CD14-positive monocyte (primary cell): ENCODE measurements at regions not wholly inside any gene's neighbourhood (a gene's known extent, or its start where the extent isn't known, plus 50 kb on each side); places are given as distances from the start of the nearest gene placed in this dataset.

Source experiments
- DNase-seq, 3 donors: peaks; one replicate each; pipeline ENCODE4 v3.0.0-alpha.2; 2011 to 2022
- H2AFZ ChIP-seq: 2 replicates; pipeline ENCODE4 v1.6.0; 2012; ENCODE audit warnings: mild to moderate bottlenecking, low read depth, low read length, inconsistent platforms; ENCODE audit not compliant: insufficient read depth, poor library complexity, severe bottlenecking
- H3K27ac ChIP-seq, 2 donors: 1 replicate in 1 of 2; 2 replicates in 1 of 2; pipeline ENCODE4 v1.5.1; 2012 to 2013; ENCODE audit warnings: low read length in 2 of 2, control low read depth in 1 of 2, inconsistent platforms in 1 of 2, low read depth in 1 of 2, mild to moderate bottlenecking in 1 of 2
- H3K27me3 ChIP-seq, 2 donors: one replicate each; pipeline versions ENCODE4 v1.6.0 to v1.6.1; 2011 to 2013; ENCODE audit warnings: low read length in 2 of 2; ENCODE audit not compliant: control insufficient read depth in 2 of 2, insufficient read depth in 2 of 2
- H3K36me3 ChIP-seq, 2 donors: replicated peaks in 1 of 2; 1 replicate in 1 of 2; 2 replicates in 1 of 2; pipeline versions ENCODE4 v1.5.1 to v1.6.1; 2012 to 2013; ENCODE audit warnings: low read length in 2 of 2, control low read depth in 1 of 2, inconsistent platforms in 1 of 2, mild to moderate bottlenecking in 1 of 2; ENCODE audit not compliant: insufficient read depth in 2 of 2, control insufficient read depth in 1 of 2
- H3K4me1 ChIP-seq, 2 donors: 1 replicate in 1 of 2; 2 replicates in 1 of 2; pipeline versions ENCODE4 v1.5.1 to v1.6.1; 2012 to 2013; ENCODE audit warnings: low read length in 2 of 2, control low read depth in 1 of 2, inconsistent platforms in 1 of 2, mild to moderate bottlenecking in 1 of 2, moderate library complexity in 1 of 2; ENCODE audit not compliant: insufficient read depth in 2 of 2, control insufficient read depth in 1 of 2
- H3K4me2 ChIP-seq: replicated peaks from 2 replicates; pipeline ENCODE3; 2012; ENCODE audit warnings: low read length, moderate library complexity, mild to moderate bottlenecking; ENCODE audit not compliant: poor library complexity, severe bottlenecking; ENCODE audit errors: extremely low read depth
- H3K4me3 ChIP-seq, 3 experiments: fragments of 200-600 bp in 1 of 3; sonication (generic) in 1 of 3; replicated peaks in 1 of 3; 1 replicate in 2 of 3; 2 replicates in 1 of 3; pipeline ENCODE4 v1.5.1; 2011 to 2013; ENCODE audit warnings: low read length in 3 of 3, mild to moderate bottlenecking in 3 of 3, control low read depth in 2 of 3, low read depth in 2 of 3, inconsistent platforms in 1 of 3, moderate library complexity in 1 of 3
- H3K79me2 ChIP-seq: 2 replicates; pipeline ENCODE4 v1.6.0; 2012; ENCODE audit warnings: mild to moderate bottlenecking, control low read depth, inconsistent platforms, low read length, moderate library complexity; ENCODE audit not compliant: insufficient read depth
- H3K9ac ChIP-seq: 2 replicates; pipeline ENCODE4 v1.6.0; 2017; ENCODE audit warnings: low read length, mild to moderate bottlenecking; ENCODE audit not compliant: insufficient read depth, poor library complexity, severe bottlenecking
- H3K9me3 ChIP-seq, 2 donors: replicated peaks in 1 of 2; 1 replicate in 1 of 2; 2 replicates in 1 of 2; pipeline versions ENCODE4 v1.5.1 to v1.6.1; 2012 to 2013; ENCODE audit warnings: low read length in 2 of 2, control low read depth in 1 of 2; ENCODE audit not compliant: control insufficient read depth in 1 of 2, insufficient read depth in 1 of 2
- H4K20me1 ChIP-seq: 2 replicates; pipeline ENCODE4 v1.6.0; 2012; ENCODE audit warnings: mild to moderate bottlenecking, low read length, control low read depth, moderate library complexity; ENCODE audit not compliant: insufficient read depth
- H3K27ac Mint-ChIP-seq, 7 donors: one replicate each; pipeline ENCODE4 v1.8.0; 2020; ENCODE audit warnings: mild to moderate bottlenecking in 7 of 7, mixed read lengths in 7 of 7, moderate library complexity in 6 of 7, inconsistent platforms in 2 of 7
- H3K27me3 Mint-ChIP-seq, 3 donors: one replicate each; pipeline ENCODE4 v1.8.0; 2021 to 2022; ENCODE audit warnings: low read depth in 3 of 3, mild to moderate bottlenecking in 3 of 3, mixed read lengths in 3 of 3, moderate library complexity in 3 of 3, inconsistent platforms in 1 of 3
- H3K36me3 Mint-ChIP-seq, 2 donors: one replicate each; pipeline ENCODE4 v1.8.0; 2020; ENCODE audit warnings: mixed read lengths in 2 of 2, inconsistent platforms in 1 of 2, mild to moderate bottlenecking in 1 of 2
- H3K4me1 Mint-ChIP-seq: one replicate; pipeline ENCODE4 v1.8.0; 2020; ENCODE audit warnings: mild to moderate bottlenecking, mixed read lengths
- H3K4me3 Mint-ChIP-seq, 2 donors: one replicate each; pipeline ENCODE4 v1.8.0; 2020; ENCODE audit warnings: mild to moderate bottlenecking in 2 of 2, mixed read lengths in 2 of 2, moderate library complexity in 1 of 2
- H3K9me3 Mint-ChIP-seq, 7 donors: one replicate each; pipeline ENCODE4 v1.8.0; 2020 to 2022; ENCODE audit warnings: mixed read lengths in 7 of 7, mild to moderate bottlenecking in 6 of 7, moderate library complexity in 6 of 7, inconsistent platforms in 2 of 7
- WGBS: methylation state at CpG from one replicate; pipeline ENCODE4 v1.1.5; 2013; ENCODE audit warnings: missing lambda C conversion rate; ENCODE audit not compliant: insufficient coverage; 5-methylcytosine and 5-hydroxymethylcytosine counted together
- intact Hi-C, 2 donors: fragments of 100-400 bp; cut with micrococcal nuclease; formaldehyde crosslinking; loops; one replicate each; pipeline versions ENCODE4 v1.15.0 to v1.15.1; 2023
- TF ChIP-seq, protein P1 (sequence below): fragments of 200-600 bp; IDR thresholded peaks from one replicate; pipeline ENCODE4 v1.8.0; 2022; ENCODE audit warnings: antibody characterized with exemption, mild to moderate bottlenecking

DNA sequence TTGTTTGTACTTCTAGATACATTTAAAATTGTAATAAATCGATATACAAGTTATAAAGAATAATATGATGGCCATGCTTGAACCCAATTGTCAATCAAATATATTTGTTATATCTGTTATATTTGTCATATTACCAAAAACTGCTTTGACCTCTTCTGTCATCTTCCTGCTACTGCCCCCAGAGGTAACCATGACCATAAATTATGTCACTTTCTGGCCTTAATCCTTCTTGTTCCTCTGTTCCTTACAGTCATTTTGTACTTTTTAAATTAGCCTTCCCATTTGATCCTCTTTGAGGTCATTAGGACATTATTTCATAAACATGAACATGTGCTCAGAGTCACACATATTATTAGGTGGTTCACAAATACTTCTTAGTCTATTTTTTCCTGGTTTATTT lies 124.7 kb downstream of the HFE start:
- Mint-ChIP-seq H3K4me1 (peaks cover 2% of the 10 kb centered on the region), H3K36me3 (no peaks in the 10 kb centered on the region), H3K4me3 (no peak overlapping the region), H3K27me3 (peaks cover 0 to 4% (median 1%) of the 10 kb centered on the region in 3 donors), H3K9me3 (peaks cover 0 to 3% (median 0%) of the 10 kb centered on the region in 7 donors), H3K27ac (no peak overlapping the region)
- Histone ChIP-seq H2AFZ (no peak overlapping the region), H3K27me3 (peaks cover 0 to 3% of the 10 kb centered on the region in 2 donors), H4K20me1 (no peaks in the 10 kb centered on the region), H3K4me2 (no peak overlapping the region), H3K27ac (no peak overlapping the region), H3K4me3 (no peak overlapping the region), H3K79me2 (no peaks in the 10 kb centered on the region), H3K9ac (no peak overlapping the region), H3K9me3 (no peaks in the 10 kb centered on the region), H3K36me3 (no peaks in the 10 kb centered on the region), H3K4me1 (peaks cover 17% of the 10 kb centered on the region in 2 donors)
- WGBS, result no CpG with 5 or more reads among the region's 1 CpG
- TF ChIP-seq, protein P1, sequence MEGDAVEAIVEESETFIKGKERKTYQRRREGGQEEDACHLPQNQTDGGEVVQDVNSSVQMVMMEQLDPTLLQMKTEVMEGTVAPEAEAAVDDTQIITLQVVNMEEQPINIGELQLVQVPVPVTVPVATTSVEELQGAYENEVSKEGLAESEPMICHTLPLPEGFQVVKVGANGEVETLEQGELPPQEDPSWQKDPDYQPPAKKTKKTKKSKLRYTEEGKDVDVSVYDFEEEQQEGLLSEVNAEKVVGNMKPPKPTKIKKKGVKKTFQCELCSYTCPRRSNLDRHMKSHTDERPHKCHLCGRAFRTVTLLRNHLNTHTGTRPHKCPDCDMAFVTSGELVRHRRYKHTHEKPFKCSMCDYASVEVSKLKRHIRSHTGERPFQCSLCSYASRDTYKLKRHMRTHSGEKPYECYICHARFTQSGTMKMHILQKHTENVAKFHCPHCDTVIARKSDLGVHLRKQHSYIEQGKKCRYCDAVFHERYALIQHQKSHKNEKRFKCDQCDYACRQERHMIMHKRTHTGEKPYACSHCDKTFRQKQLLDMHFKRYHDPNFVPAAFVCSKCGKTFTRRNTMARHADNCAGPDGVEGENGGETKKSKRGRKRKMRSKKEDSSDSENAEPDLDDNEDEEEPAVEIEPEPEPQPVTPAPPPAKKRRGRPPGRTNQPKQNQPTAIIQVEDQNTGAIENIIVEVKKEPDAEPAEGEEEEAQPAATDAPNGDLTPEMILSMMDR, result no peak
- intact Hi-C loops, result no loop called here
- DNase-seq, result no peak

DNA sequence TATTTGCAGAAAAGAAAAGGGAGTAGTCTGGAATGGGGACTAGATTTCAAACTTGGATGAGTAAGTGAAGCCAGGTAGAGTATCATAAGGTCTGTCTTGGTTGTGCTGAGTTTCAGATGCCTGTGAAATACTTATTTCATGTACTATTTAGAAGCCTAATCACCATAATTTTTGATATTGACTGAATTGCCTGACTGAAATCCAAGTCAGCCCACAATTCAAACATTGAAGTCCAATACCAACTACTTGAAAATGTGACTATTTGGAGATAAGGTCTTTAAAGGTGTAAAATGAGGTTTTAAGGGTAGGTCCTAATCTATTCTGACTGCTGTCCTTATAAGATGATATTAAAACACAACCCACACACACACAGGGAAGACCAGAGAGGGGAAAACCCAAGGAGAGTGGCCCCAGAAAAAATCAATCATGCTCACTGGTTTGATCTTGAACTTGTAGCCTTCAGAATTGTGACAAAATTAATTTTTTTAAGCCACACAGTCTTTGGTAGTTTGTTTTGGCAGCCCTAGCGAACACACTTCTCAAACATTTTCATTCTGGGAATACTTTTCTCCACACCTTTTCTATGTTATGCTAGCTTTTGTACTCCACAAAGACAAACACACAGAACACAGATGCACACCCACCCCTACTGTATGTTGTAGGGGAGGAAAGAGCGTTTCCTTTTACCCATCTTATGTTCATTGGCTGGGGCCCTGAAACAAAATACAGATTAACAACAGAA lies 126.3 kb downstream of the HFE start:
- Mint-ChIP-seq H3K27ac (no peak overlapping the region), H3K36me3 (no peaks in the 10 kb centered on the region), H3K27me3 (peaks cover 0 to 4% (median 1%) of the 10 kb centered on the region in 3 donors), H3K4me1 (peaks cover 2% of the 10 kb centered on the region), H3K4me3 (no peak overlapping the region), H3K9me3 (peaks cover 0 to 3% (median 0%) of the 10 kb centered on the region in 7 donors)
- H3K27ac ChIP-seq, result no peak overlapping the region
- no peak overlapping the region for H3K4me2 ChIP-seq
- H3K9me3 ChIP-seq, result no peaks in the 10 kb centered on the region
- no peak overlapping the region for H3K4me3 ChIP-seq
- H3K4me1 ChIP-seq, result peaks cover 32% of the 10 kb centered on the region in 2 donors
- intact Hi-C loops, result no loop called here
- H4K20me1 ChIP-seq, result no peaks in the 10 kb centered on the region
- no CpG with 5 or more reads among the region's 2 CpGs for WGBS
- H3K79me2 ChIP-seq, result no peaks in the 10 kb centered on the region
- DNase-seq, result no peak
- H3K9ac ChIP-seq, result no peak overlapping the region
- no peak overlapping the region for H2AFZ ChIP-seq
- TF ChIP-seq, protein P1, result no peak
- no peaks in the 10 kb centered on the region for H3K36me3 ChIP-seq
- peaks cover 0 to 3% of the 10 kb centered on the region in 2 donors for H3K27me3 ChIP-seq
